ENCODE measurements at regions not wholly inside any gene's neighbourhood (a gene's known extent, or its start where the extent isn't known, plus 50 kb on each side); places are given as distances from the start of the nearest gene placed in this dataset.

- Histone ChIP-seq H3K36me3 (no peaks in the 10 kb centered on the region), H3K27ac (no peak overlapping the region), H3K27me3 (no peaks in the 10 kb centered on the region), H3K9me3 (peaks cover 6% of the 10 kb centered on the region), H3K4me1 (no peaks in the 10 kb centered on the region), H3K4me3 (no peak overlapping the region)
- TF ChIP-seq, protein P1, sequence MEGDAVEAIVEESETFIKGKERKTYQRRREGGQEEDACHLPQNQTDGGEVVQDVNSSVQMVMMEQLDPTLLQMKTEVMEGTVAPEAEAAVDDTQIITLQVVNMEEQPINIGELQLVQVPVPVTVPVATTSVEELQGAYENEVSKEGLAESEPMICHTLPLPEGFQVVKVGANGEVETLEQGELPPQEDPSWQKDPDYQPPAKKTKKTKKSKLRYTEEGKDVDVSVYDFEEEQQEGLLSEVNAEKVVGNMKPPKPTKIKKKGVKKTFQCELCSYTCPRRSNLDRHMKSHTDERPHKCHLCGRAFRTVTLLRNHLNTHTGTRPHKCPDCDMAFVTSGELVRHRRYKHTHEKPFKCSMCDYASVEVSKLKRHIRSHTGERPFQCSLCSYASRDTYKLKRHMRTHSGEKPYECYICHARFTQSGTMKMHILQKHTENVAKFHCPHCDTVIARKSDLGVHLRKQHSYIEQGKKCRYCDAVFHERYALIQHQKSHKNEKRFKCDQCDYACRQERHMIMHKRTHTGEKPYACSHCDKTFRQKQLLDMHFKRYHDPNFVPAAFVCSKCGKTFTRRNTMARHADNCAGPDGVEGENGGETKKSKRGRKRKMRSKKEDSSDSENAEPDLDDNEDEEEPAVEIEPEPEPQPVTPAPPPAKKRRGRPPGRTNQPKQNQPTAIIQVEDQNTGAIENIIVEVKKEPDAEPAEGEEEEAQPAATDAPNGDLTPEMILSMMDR (IDR thresholded peaks at IDR 0.05): no peak
- intact Hi-C loops (cut with DNase I): no loop called here
- no peak for ATAC-seq
- no peak for DNase-seq
Measured at GRCh38 chr4:13299343-13299742, 184.8 kb downstream of the RAB28 start.

DNA sequence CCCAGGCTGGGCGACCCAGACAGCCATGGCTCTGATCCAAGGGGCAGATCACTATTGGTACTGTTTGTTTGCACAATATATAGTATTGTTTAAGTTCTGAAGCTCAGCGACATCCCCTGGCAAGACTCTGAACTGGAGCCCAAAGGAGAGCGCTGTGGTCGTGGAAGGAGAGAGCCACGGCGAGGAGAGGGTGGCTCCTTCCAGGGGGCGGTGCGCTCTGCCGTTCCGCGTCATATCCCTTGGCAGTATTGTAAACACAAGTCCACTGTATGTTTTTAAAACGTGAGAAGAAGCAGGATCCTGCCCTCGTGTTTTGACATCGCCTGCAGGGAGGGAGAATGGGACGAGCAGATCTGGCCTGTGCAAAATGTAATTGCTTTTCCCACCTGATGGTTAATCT is 185.5 kb downstream of the RAB28 start:
- no peak for DNase-seq
- Histone ChIP-seq H3K27me3 (no peaks in the 10 kb centered on the region), H3K9me3 (peaks cover 6% of the 10 kb centered on the region), H3K4me1 (no peaks in the 10 kb centered on the region), H3K36me3 (no peaks in the 10 kb centered on the region), H3K4me3 (no peak overlapping the region), H3K27ac (no peak overlapping the region)
- ATAC-seq: no peak
- TF ChIP-seq, protein P1 (IDR thresholded peaks at IDR 0.05): no peak
- intact Hi-C loops (cut with DNase I): no loop called here

DNA sequence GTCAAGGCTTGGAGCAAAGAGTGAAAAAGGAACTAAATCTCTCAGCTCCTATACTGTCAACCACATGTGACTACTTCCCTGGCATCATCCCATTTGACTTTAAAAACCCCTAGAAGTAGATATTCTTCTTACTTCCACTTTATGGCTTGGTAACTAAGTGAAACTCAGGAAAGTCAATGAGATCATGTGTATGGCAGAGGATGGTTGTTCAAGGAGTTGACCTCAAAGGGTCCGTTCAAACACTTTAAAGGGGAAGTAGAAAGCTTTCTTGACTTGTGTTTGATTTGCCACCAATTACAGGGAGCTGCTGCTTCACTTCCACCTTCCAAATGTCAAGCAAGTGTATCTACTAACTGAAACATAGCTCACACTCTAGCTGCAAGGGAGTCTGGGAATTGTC is 187.2 kb downstream of the RAB28 start:
- TF ChIP-seq, protein P1 (IDR thresholded peaks at IDR 0.05): no peak
- H3K27ac ChIP-seq: no peak overlapping the region
- no peak overlapping the region for H3K4me3 ChIP-seq
- intact Hi-C loops (cut with DNase I): no loop called here
- H3K4me1 ChIP-seq: no peaks in the 10 kb centered on the region
- no peaks in the 10 kb centered on the region for H3K27me3 ChIP-seq
- DNase-seq (no peak), ATAC-seq (no peak)
- H3K36me3 ChIP-seq: no peaks in the 10 kb centered on the region
- H3K9me3 ChIP-seq: peaks cover 6% of the 10 kb centered on the region

- no peak overlapping the region for H3K4me3 ChIP-seq
- no peak overlapping the region for H3K27ac ChIP-seq
- ATAC-seq (no peak), DNase-seq (no peak)
- peaks cover 6% of the 10 kb centered on the region for H3K9me3 ChIP-seq
- no peaks in the 10 kb centered on the region for H3K4me1 ChIP-seq
- TF ChIP-seq, protein P1 (IDR thresholded peaks at IDR 0.05): no peak
- no peaks in the 10 kb centered on the region for H3K27me3 ChIP-seq
- H3K36me3 ChIP-seq: no peaks in the 10 kb centered on the region
- intact Hi-C loops (cut with DNase I): no loop called here
Measured at GRCh38 chr4:13294961-13295605, 189.1 kb downstream of the RAB28 start.

- DNase-seq (no peak), ATAC-seq (no peak)
- TF ChIP-seq, protein P1 (IDR thresholded peaks at IDR 0.05): no peak
- H3K36me3 ChIP-seq: no peaks in the 10 kb centered on the region
- intact Hi-C loops (cut with DNase I): no loop called here
- H3K9me3 ChIP-seq: peaks cover 6% of the 10 kb centered on the region
- H3K27me3 ChIP-seq: no peaks in the 10 kb centered on the region
- no peak overlapping the region for H3K4me3 ChIP-seq
- no peaks in the 10 kb centered on the region for H3K4me1 ChIP-seq
- H3K27ac ChIP-seq: no peak overlapping the region
Measured at GRCh38 chr4:13292372-13292771, 191.8 kb downstream of the RAB28 start.

- Histone ChIP-seq H3K36me3 (no peaks in the 10 kb centered on the region), H3K9me3 (no peaks in the 10 kb centered on the region), H3K27me3 (no peaks in the 10 kb centered on the region), H3K27ac (no peak overlapping the region), H3K4me3 (no peak overlapping the region), H3K4me1 (no peaks in the 10 kb centered on the region)
- intact Hi-C loops (cut with DNase I): no loop called here
- ATAC-seq: no peak
- DNase-seq: no peak
- TF ChIP-seq, protein P1 (IDR thresholded peaks at IDR 0.05): no peak
Measured at GRCh38 chr4:13289391-13289790, 194.7 kb downstream of the RAB28 start.

Data from upper lobe of right lung (tissue), 1 donor.